Mammary epithelial cell (primary cell): ENCODE measurements at regions not wholly inside any gene's neighbourhood (a gene's known extent, or its start where the extent isn't known, plus 50 kb on each side); places are given as distances from the start of the nearest gene placed in this dataset.

Source experiments
- CTCF ChIP-seq, 2 donors: IDR thresholded peaks in 1 of 2; conservative IDR thresholded peaks in 1 of 2; 2 replicates each; pipeline ENCODE4 v1.5.1; 2011 to 2012; ENCODE audit warnings: inconsistent platforms in 2 of 2, low read length in 2 of 2, mild to moderate bottlenecking in 2 of 2, control low read depth in 1 of 2, low read depth in 1 of 2; ENCODE audit not compliant: insufficient read depth in 1 of 2; ENCODE audit errors: extremely low read depth in 1 of 2
- EZH2 ChIP-seq: IDR thresholded peaks from 2 replicates; pipeline ENCODE4 v1.6.1; 2012; ENCODE audit warnings: low read length, inconsistent platforms, borderline replicate concordance

GRCh38 chr3:103470498-103470897 lies 1035.7 kb downstream of the ZPLD1 start:
- TF ChIP-seq EZH2, result no peak
- no peak for TF ChIP-seq CTCF (conservative IDR thresholded peaks at IDR 0.05 in 1 of 2, IDR thresholded peaks at IDR 0.05 in 1 of 2; ENCODE audit: extremely low read depth in 1 of 2, insufficient read depth in 1 of 2, low read depth in 1 of 2, low read length in 2 of 2)
